ENCODE measurements at regions not wholly inside any gene's neighbourhood (a gene's known extent, or its start where the extent isn't known, plus 50 kb on each side); places are given as distances from the start of the nearest gene placed in this dataset.
"Not testable (repeated sequence)": the region's sequence is repeated elsewhere in the genome, so short reads cannot be mapped to it uniquely, and the experiment has no call there.

DNA sequence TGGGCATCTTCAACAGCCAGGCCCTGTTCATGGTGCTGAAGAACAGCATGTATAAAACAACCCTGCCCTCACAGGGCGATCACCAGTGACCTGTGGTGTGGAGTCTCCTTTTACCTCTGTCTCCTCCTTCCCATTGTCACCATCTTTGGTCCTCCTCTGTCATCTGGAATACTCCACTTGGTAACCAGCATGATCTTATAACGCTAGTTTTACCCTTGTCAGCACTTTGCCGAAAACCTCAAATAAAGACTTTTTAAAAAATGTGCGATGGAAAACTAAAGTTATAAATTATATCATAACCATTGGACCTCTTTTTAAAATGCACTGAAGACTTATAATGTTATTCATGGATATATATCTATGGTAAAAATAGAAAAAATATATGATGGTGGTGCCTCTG lies 945.2 kb upstream of the DEFB115 start:
- TF ChIP-seq, protein P1, sequence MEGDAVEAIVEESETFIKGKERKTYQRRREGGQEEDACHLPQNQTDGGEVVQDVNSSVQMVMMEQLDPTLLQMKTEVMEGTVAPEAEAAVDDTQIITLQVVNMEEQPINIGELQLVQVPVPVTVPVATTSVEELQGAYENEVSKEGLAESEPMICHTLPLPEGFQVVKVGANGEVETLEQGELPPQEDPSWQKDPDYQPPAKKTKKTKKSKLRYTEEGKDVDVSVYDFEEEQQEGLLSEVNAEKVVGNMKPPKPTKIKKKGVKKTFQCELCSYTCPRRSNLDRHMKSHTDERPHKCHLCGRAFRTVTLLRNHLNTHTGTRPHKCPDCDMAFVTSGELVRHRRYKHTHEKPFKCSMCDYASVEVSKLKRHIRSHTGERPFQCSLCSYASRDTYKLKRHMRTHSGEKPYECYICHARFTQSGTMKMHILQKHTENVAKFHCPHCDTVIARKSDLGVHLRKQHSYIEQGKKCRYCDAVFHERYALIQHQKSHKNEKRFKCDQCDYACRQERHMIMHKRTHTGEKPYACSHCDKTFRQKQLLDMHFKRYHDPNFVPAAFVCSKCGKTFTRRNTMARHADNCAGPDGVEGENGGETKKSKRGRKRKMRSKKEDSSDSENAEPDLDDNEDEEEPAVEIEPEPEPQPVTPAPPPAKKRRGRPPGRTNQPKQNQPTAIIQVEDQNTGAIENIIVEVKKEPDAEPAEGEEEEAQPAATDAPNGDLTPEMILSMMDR (IDR thresholded peaks at IDR 0.05; ENCODE audit: poor library complexity): not testable (repeated sequence)
- not testable (repeated sequence) for TF ChIP-seq EZH2phosphoT487 (IDR thresholded peaks at IDR 0.05; ENCODE audit: low read depth, severe bottlenecking, unreplicated experiment); EZH2 (IDR thresholded peaks at IDR 0.05; ENCODE audit: borderline replicate concordance)
